Choroid plexus epithelial cell (primary cell): ENCODE measurements at regions not wholly inside any gene's neighbourhood (a gene's known extent, or its start where the extent isn't known, plus 50 kb on each side); places are given as distances from the start of the nearest gene placed in this dataset.
"Not testable (repeated sequence)": the region's sequence is repeated elsewhere in the genome, so short reads cannot be mapped to it uniquely, and the experiment has no call there.

Experiments
- DNase-seq: peaks from one replicate; pipeline ENCODE4 v3.0.0-alpha.2; 2010; ENCODE audit warnings: low read depth
- H3K4me3 ChIP-seq: 2 replicates; pipeline ENCODE4 v1.5.1; 2011; ENCODE audit warnings: low read depth, mild to moderate bottlenecking, control low read depth, low read length, moderate library complexity
- CTCF ChIP-seq: conservative IDR thresholded peaks from 2 replicates; pipeline ENCODE4 v1.5.1; 2011; ENCODE audit warnings: low read depth, mild to moderate bottlenecking, control low read depth, inconsistent platforms, low read length, moderate library complexity

GRCh38 chr2:10193851-10194820, 71.6 kb downstream of the RRM2 start:
- DNase-seq = no peak
- no peak for TF ChIP-seq CTCF
- H3K4me3 ChIP-seq = no peak overlapping the region

DNA sequence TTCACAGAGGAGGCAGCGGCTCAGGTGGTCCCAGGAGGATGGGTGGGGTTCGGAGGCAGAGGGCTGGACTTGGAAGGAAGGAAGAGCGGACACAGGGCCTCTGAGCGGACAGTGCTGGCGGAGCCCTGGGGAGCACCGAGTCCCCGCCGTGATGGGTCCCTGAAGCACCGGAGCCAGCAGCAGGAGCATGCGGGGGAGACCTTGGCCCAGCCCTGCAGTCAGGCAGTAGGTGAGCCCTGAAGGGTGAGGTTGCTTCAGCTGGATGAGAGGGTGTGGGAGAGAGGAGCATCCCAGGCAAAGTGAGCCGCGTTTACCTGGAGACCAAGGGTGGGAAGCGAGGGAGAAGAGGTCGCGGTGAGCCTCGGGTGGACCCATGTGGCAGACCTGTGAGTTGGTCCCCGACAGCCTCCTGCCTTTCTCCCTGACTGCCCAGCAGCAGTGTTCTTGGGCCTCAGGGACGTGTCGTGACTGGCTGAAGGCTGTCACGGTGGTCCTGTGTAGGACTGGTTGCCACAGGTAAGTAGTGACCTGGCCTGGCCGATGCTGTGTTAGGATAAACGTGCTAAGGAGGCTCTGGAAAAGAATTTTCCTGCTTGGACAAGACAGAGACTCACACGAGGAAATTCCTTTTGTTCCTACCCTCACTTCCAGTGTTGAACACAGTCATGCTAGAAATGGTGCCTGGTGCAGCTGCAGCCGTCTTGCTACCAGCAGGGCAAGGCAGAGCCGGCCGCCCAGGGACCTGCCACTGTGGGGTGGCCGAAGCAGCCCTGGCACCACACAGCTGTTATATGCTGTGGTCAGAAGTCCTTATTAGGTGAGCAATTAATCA, 73.0 kb downstream of the RRM2 start:
- no peak overlapping the region for H3K4me3 ChIP-seq
- TF ChIP-seq CTCF = no peak
- DNase-seq = no peak

GRCh38 chr2:10196110-10196892, 73.8 kb downstream of the RRM2 start:
- DNase-seq = no peak
- TF ChIP-seq CTCF = no peak
- no peak overlapping the region for H3K4me3 ChIP-seq

GRCh38 chr2:10196948-10197696, 74.6 kb downstream of the RRM2 start:
- no peak overlapping the region for H3K4me3 ChIP-seq
- no peak for DNase-seq
- TF ChIP-seq CTCF = no peak

- no peak for TF ChIP-seq CTCF
- no peak for DNase-seq
- H3K4me3 ChIP-seq = no peak overlapping the region
Measured at GRCh38 chr2:10197697-10198076, 75.1 kb downstream of the RRM2 start.

GRCh38 chr2:10198482-10198881, 75.9 kb downstream of the RRM2 start:
- not testable (repeated sequence) for DNase-seq, H3K4me3 ChIP-seq
